ENCODE measurements at regions not wholly inside any gene's neighbourhood (a gene's known extent, or its start where the extent isn't known, plus 50 kb on each side); places are given as distances from the start of the nearest gene placed in this dataset.

GRCh38 chr5:4628645-4629385 is 511.3 kb upstream of the ADAMTS16 start:
- TF ChIP-seq CTCF (IDR thresholded peaks at IDR 0.05), result no peak

- no peak for TF ChIP-seq CTCF (IDR thresholded peaks at IDR 0.05)
These were observed 510.1 kb upstream of the ADAMTS16 start for GRCh38 chr5:4630031-4630430.

GRCh38 chr5:4634342-4634741 is 505.8 kb upstream of the ADAMTS16 start:
- no peak for TF ChIP-seq CTCF (IDR thresholded peaks at IDR 0.05)

- TF ChIP-seq CTCF (IDR thresholded peaks at IDR 0.05), result no peak
These were observed 503.8 kb upstream of the ADAMTS16 start for GRCh38 chr5:4636378-4636777.

- no peak for TF ChIP-seq CTCF (IDR thresholded peaks at IDR 0.05)
These were observed 500.2 kb upstream of the ADAMTS16 start for GRCh38 chr5:4639946-4640345.

- no peak for TF ChIP-seq CTCF (IDR thresholded peaks at IDR 0.05)
These were observed 499.3 kb upstream of the ADAMTS16 start for GRCh38 chr5:4640795-4641194.

GRCh38 chr5:4642525-4642924 is 497.6 kb upstream of the ADAMTS16 start:
- TF ChIP-seq CTCF (IDR thresholded peaks at IDR 0.05), result no peak

- TF ChIP-seq CTCF (IDR thresholded peaks at IDR 0.05), result no peak
These were observed 496.9 kb upstream of the ADAMTS16 start for GRCh38 chr5:4643190-4643589.

Measured in LNCAP (cell line).